NCI-H2227 (cell line): ENCODE measurements at regions not wholly inside any gene's neighbourhood (a gene's known extent, or its start where the extent isn't known, plus 50 kb on each side); places are given as distances from the start of the nearest gene placed in this dataset.
"Not testable (repeated sequence)": the region's sequence is repeated elsewhere in the genome, so short reads cannot be mapped to it uniquely, and the experiment has no call there.

Experiments used
- DNase-seq: peaks from one replicate; lab custom pipeline; 2025; ENCODE audit not compliant: unreplicated experiment; lab: John Stamatoyannopoulos, UW

- DNase-seq: no peak
These were observed 470.3 kb downstream of the TMEM114 start for GRCh38 chr16:8120001-8120400.

GRCh38 chr16:8115814-8116213 is 474.5 kb downstream of the TMEM114 start:
- DNase-seq: no peak

GRCh38 chr16:8114941-8115340 is 475.4 kb downstream of the TMEM114 start:
- not testable (repeated sequence) for DNase-seq

GRCh38 chr16:8113843-8114242 is 476.5 kb downstream of the TMEM114 start:
- DNase-seq: no peak

GRCh38 chr16:8110572-8111514 is 479.5 kb downstream of the TMEM114 start:
- peak; percentile 27 for DNase-seq

- peak; percentile 81 for DNase-seq
These were observed 480.6 kb downstream of the TMEM114 start for GRCh38 chr16:8109510-8110369.

- DNase-seq: peak; percentile 76
These were observed 481.3 kb downstream of the TMEM114 start for GRCh38 chr16:8108991-8109509.

GRCh38 chr16:8107296-8107695 is 483.0 kb downstream of the TMEM114 start:
- no peak for DNase-seq

GRCh38 chr16:8103649-8104289 is 486.5 kb downstream of the TMEM114 start:
- no peak for DNase-seq

GRCh38 chr16:8099586-8099985 is 490.7 kb downstream of the TMEM114 start:
- DNase-seq: no peak

- DNase-seq: no peak
These were observed 491.3 kb downstream of the TMEM114 start for GRCh38 chr16:8098947-8099512.

GRCh38 chr16:8096211-8096610 is 494.1 kb downstream of the TMEM114 start:
- no peak for DNase-seq

GRCh38 chr16:8094696-8095095 is 495.6 kb downstream of the TMEM114 start:
- no peak for DNase-seq

GRCh38 chr16:8088820-8089338 is 501.4 kb downstream of the TMEM114 start:
- DNase-seq: no peak

- DNase-seq: no peak
These were observed 502.6 kb downstream of the TMEM114 start for GRCh38 chr16:8087597-8088289.

- no peak for DNase-seq
These were observed 503.2 kb downstream of the TMEM114 start for GRCh38 chr16:8087146-8087545.

- DNase-seq: no peak
These were observed 505.4 kb downstream of the TMEM114 start for GRCh38 chr16:8084882-8085281.

GRCh38 chr16:8084302-8084701 is 506.0 kb downstream of the TMEM114 start:
- no peak for DNase-seq

GRCh38 chr16:8083560-8083959 is 506.8 kb downstream of the TMEM114 start:
- no peak for DNase-seq

GRCh38 chr16:8080817-8081216 is 509.5 kb downstream of the TMEM114 start:
- no peak for DNase-seq
